PC-3 (cell line): ENCODE measurements at regions not wholly inside any gene's neighbourhood (a gene's known extent, or its start where the extent isn't known, plus 50 kb on each side); places are given as distances from the start of the nearest gene placed in this dataset.
"Not testable (repeated sequence)": the region's sequence is repeated elsewhere in the genome, so short reads cannot be mapped to it uniquely, and the experiment has no call there.

Source experiments
- ATAC-seq: fragments of 200-7000 bp; cut with Tn5 transposase; 2 replicates; pipeline ENCODE4 v1.9.1; 2020; ENCODE audit warnings: mild to moderate bottlenecking, moderate library complexity
- BruUV-seq: library from RNA; stranded (reverse); fragments of 400-500 nt; replicated peaks from 2 replicates; lab custom pipeline; 2021; lab: Mats Ljungman, UMichigan
- CTCF ChIA-PET: fragments of 300-600 bp; sonication (Branson Sonifier 250); formaldehyde crosslinking; loops from one replicate; lab custom pipeline; 2022; ENCODE audit warnings: antibody characterized with exemption; lab: Charles Lee
- POLR2A ChIA-PET: fragments of 300-600 bp; sonication (Branson Sonifier 250); formaldehyde crosslinking; loops from one replicate; lab custom pipeline; 2022; ENCODE audit warnings: antibody characterized with exemption; ENCODE audit not compliant: unreplicated experiment; lab: Charles Lee
- DNase-seq: peaks from one replicate; pipeline ENCODE4 v3.0.0-alpha.2; 2015
- H2AFZ ChIP-seq: fragments of 300-600 bp; sonication (generic); 2 replicates; pipeline ENCODE4 v1.6.0; 2016; ENCODE audit warnings: antibody characterized with exemption, low read length
- H3F3A ChIP-seq: fragments of 300-600 bp; sonication (generic); one replicate; pipeline ENCODE4 v1.6.0; 2017; ENCODE audit warnings: antibody characterized with exemption, low read length, control low read depth, mild to moderate bottlenecking; ENCODE audit not compliant: unreplicated experiment
- H3K27ac ChIP-seq: fragments of 300-600 bp; sonication (generic); 2 replicates; pipeline ENCODE4 v1.5.1; 2016; ENCODE audit warnings: mild to moderate bottlenecking, low read length
- H3K27me3 ChIP-seq: fragments of 300-600 bp; sonication (generic); 2 replicates; pipeline ENCODE4 v1.6.1; 2016; ENCODE audit warnings: low read length, mixed read lengths
- H3K36me3 ChIP-seq: fragments of 300-600 bp; sonication (generic); 2 replicates; pipeline ENCODE4 v1.6.1; 2016; ENCODE audit warnings: low read depth, mixed run types, low read length, mixed read lengths
- H3K4me1 ChIP-seq: fragments of 300-600 bp; sonication (generic); 2 replicates; pipeline ENCODE4 v1.5.1; 2016; ENCODE audit warnings: low read length; ENCODE audit not compliant: insufficient read depth
- H3K4me2 ChIP-seq: fragments of 300-600 bp; sonication (generic); 2 replicates; pipeline ENCODE4 v1.6.0; 2016; ENCODE audit warnings: low read length
- H3K4me3 ChIP-seq: fragments of 300-600 bp; sonication (generic); 2 replicates; pipeline ENCODE4 v1.5.1; 2016; ENCODE audit warnings: mild to moderate bottlenecking, low read length, mixed read lengths
- H3K79me2 ChIP-seq: fragments of 300-600 bp; sonication (generic); 2 replicates; pipeline ENCODE4 v1.6.1; 2017; ENCODE audit warnings: low read length, mixed read lengths
- H3K9ac ChIP-seq: fragments of 300-600 bp; sonication (generic); 2 replicates; pipeline ENCODE4 v1.6.0; 2016; ENCODE audit warnings: mild to moderate bottlenecking, low read length
- H3K9me2 ChIP-seq: fragments of 300-600 bp; sonication (generic); replicated peaks from 2 replicates; pipeline ENCODE4 v1.6.1; 2016; ENCODE audit warnings: mixed run types, low read length, mixed read lengths
- H3K9me3 ChIP-seq: fragments of 300-600 bp; sonication (generic); 2 replicates; pipeline ENCODE4 v1.6.1; 2016; ENCODE audit warnings: low read length, mixed read lengths
- H4K20me1 ChIP-seq: fragments of 300-600 bp; sonication (generic); 2 replicates; pipeline ENCODE4 v1.6.1; 2016; ENCODE audit warnings: low read length, mixed read lengths
- EZH2 ChIP-seq: fragments of 300-600 bp; sonication (generic); IDR thresholded peaks from one replicate; pipeline ENCODE4 v1.6.1; 2017; ENCODE audit warnings: antibody characterized with exemption, mild to moderate bottlenecking, low read length; ENCODE audit not compliant: unreplicated experiment
- EZH2phosphoT487 ChIP-seq: fragments of 300-600 bp; sonication (generic); IDR thresholded peaks from 2 replicates; pipeline ENCODE4 v1.6.1; 2018; ENCODE audit warnings: mild to moderate bottlenecking, antibody characterized with exemption, low read length, borderline replicate concordance
- intact Hi-C: fragments of 100-400 bp; cut with micrococcal nuclease; formaldehyde crosslinking; loops from 2 replicates; pipeline ENCODE4 v1.9.0; 2023
- TF ChIP-seq, protein P1 (sequence below): fragments of 300-600 bp; sonication (generic); conservative IDR thresholded peaks from 2 replicates; pipeline ENCODE4 v1.5.1; 2017; ENCODE audit warnings: antibody characterized with exemption, low read depth, mild to moderate bottlenecking, low read length

DNA sequence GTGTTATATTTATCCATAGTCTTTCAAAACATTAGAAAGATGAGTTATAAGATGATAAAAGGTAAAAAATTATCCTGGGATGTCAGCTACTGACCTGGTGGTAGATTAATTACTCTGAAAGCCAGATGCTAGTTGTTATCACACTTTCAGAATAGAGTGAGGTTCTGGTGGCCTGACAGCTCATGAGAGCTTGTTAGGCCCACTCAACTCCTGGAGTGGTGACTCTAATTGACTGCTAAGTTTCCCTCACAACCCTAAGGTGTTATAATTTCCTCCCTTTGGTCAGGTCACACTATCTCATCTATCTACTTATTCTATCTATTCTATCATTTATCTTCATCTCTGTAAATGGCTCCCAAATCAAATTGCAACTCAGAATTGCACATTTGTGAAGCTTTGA is 90.1 kb downstream of the ZNF648 start:
- no TSS peak for BruUV-seq
- H3K36me3 ChIP-seq = no peaks in the 10 kb centered on the region
- no peaks in the 10 kb centered on the region for H3K9me3 ChIP-seq
- no peaks in the 10 kb centered on the region for H3K27me3 ChIP-seq
- H4K20me1 ChIP-seq = no peaks in the 10 kb centered on the region
- no peak overlapping the region for H3K9ac ChIP-seq
- H3K4me1 ChIP-seq = no peaks in the 10 kb centered on the region
- no peaks in the 10 kb centered on the region for H3K79me2 ChIP-seq
- ChIA-PET POLR2A (no interaction called here), CTCF (no interaction called here)
- no peaks in the 10 kb centered on the region for H3K9me2 ChIP-seq
- H3K4me3 ChIP-seq = no peak overlapping the region
- H3F3A ChIP-seq = no peaks in the 10 kb centered on the region
- intact Hi-C loops = no loop called here
- H3K4me2 ChIP-seq = no peak overlapping the region
- TF ChIP-seq EZH2phosphoT487 = no peak
- no peak for TF ChIP-seq EZH2
- TF ChIP-seq, protein P1, sequence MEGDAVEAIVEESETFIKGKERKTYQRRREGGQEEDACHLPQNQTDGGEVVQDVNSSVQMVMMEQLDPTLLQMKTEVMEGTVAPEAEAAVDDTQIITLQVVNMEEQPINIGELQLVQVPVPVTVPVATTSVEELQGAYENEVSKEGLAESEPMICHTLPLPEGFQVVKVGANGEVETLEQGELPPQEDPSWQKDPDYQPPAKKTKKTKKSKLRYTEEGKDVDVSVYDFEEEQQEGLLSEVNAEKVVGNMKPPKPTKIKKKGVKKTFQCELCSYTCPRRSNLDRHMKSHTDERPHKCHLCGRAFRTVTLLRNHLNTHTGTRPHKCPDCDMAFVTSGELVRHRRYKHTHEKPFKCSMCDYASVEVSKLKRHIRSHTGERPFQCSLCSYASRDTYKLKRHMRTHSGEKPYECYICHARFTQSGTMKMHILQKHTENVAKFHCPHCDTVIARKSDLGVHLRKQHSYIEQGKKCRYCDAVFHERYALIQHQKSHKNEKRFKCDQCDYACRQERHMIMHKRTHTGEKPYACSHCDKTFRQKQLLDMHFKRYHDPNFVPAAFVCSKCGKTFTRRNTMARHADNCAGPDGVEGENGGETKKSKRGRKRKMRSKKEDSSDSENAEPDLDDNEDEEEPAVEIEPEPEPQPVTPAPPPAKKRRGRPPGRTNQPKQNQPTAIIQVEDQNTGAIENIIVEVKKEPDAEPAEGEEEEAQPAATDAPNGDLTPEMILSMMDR = no peak
- H3K27ac ChIP-seq = no peak overlapping the region
- no peak overlapping the region for H2AFZ ChIP-seq
- ATAC-seq (no peak), DNase-seq (no peak)

DNA sequence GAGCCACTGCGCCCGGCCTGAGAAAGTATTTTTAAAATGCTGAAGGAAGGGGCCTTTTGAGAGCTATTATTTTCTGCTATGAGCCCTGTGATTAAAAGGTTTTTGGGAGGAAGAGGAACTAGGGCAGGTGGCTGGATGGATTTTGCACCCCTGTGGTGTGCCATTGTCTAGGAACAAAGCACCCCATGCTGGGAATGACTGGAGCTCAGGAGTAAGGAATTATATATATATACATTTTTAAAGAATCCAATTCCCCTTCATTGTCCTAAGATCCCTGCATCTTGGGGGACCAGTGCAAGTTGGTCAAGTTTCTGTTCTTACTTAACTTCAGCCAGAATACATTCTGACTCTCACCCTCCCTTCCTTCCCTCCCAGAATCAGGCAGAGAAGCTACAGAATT is 91.6 kb downstream of the ZNF648 start:
- Histone ChIP-seq H2AFZ (no peak overlapping the region), H3K9me2 (no peaks in the 10 kb centered on the region), H3K4me2 (no peak overlapping the region), H3K4me1 (no peaks in the 10 kb centered on the region), H3F3A (no peaks in the 10 kb centered on the region), H3K9me3 (no peaks in the 10 kb centered on the region), H3K9ac (no peak overlapping the region), H3K4me3 (no peak overlapping the region), H3K36me3 (no peaks in the 10 kb centered on the region), H3K27me3 (no peaks in the 10 kb centered on the region), H3K27ac (no peak overlapping the region), H4K20me1 (no peaks in the 10 kb centered on the region), H3K79me2 (no peaks in the 10 kb centered on the region)
- DNase-seq (no peak), ATAC-seq (no peak)
- POLR2A ChIA-PET = no interaction called here
- intact Hi-C loops = no loop called here
- no TSS peak for BruUV-seq
- CTCF ChIA-PET = no interaction called here
- TF ChIP-seq, protein P1 = no peak
- TF ChIP-seq EZH2phosphoT487 (no peak), EZH2 (no peak)

DNA sequence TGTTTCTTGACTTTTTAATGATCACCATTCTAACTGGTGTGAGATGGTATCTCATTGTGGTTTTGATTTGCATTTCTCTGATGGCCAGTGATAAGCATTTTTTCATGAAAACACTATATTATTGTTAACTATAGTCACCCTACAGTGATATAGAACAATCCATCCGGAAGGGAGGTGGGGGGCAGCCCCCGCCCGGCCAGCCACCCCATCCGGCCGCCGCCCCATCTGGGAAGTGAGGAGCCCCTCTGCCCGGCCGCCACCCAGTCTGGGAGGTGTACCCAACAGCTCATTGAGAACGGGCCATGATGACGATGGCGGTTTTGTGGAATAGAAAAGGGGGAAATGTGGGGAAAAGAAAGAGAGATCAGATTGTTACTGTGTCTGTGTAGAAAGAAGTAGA is 106.8 kb downstream of the ZNF648 start:
- H3K4me2 ChIP-seq, intact Hi-C loops, H3K4me3 ChIP-seq, POLR2A ChIA-PET, H3K9me2 ChIP-seq, H3K9ac ChIP-seq, H3K36me3 ChIP-seq, H3K27me3 ChIP-seq, DNase-seq, H2AFZ ChIP-seq, H3K4me1 ChIP-seq, BruUV-seq, H3F3A ChIP-seq, H3K9me3 ChIP-seq, ATAC-seq, H4K20me1 ChIP-seq, H3K27ac ChIP-seq, H3K79me2 ChIP-seq, CTCF ChIA-PET: not testable (repeated sequence)

GRCh38 chr1:181954178-181954577 is 107.3 kb downstream of the ZNF648 start:
- ATAC-seq = not testable (repeated sequence)

More at GRCh38 chr1:181954178-181954577, 107.3 kb downstream of the ZNF648 start:
- DNase-seq, H3K4me2 ChIP-seq, H3K9me3 ChIP-seq, H3K27ac ChIP-seq, BruUV-seq, CTCF ChIA-PET, intact Hi-C loops, H3K4me1 ChIP-seq, H3K9ac ChIP-seq, H3K9me2 ChIP-seq, H3F3A ChIP-seq, H3K27me3 ChIP-seq, H2AFZ ChIP-seq, H4K20me1 ChIP-seq, POLR2A ChIA-PET, H3K36me3 ChIP-seq, H3K79me2 ChIP-seq, H3K4me3 ChIP-seq: not testable (repeated sequence)
